ENCODE measurements at regions not wholly inside any gene's neighbourhood (a gene's known extent, or its start where the extent isn't known, plus 50 kb on each side); places are given as distances from the start of the nearest gene placed in this dataset.

- no peaks in the 10 kb centered on the region for H3K4me1 ChIP-seq (ENCODE audit: control insufficient read depth, low read length)
- H3K9me3 ChIP-seq (ENCODE audit: control insufficient read depth, insufficient read depth, low read length), result no peaks in the 10 kb centered on the region
- H4K20me1 ChIP-seq (ENCODE audit: control insufficient read depth, insufficient read depth, low read depth, low read length), result no peaks in the 10 kb centered on the region
- H3K79me2 ChIP-seq (ENCODE audit: control insufficient read depth, low read length), result no peaks in the 10 kb centered on the region
- H3K36me3 ChIP-seq (ENCODE audit: control insufficient read depth, low read length), result no peaks in the 10 kb centered on the region
- H3K9me2 ChIP-seq (replicated peaks; ENCODE audit: control insufficient read depth, low read length), result no peaks in the 10 kb centered on the region
- no peak overlapping the region for H3K27ac ChIP-seq (ENCODE audit: low read depth, low read length)
- TF ChIP-seq CTCF (IDR thresholded peaks at IDR 0.05; ENCODE audit: low read depth, low read length, poor library complexity, severe bottlenecking) (no peak), EZH2phosphoT487 (IDR thresholded peaks at IDR 0.05; ENCODE audit: borderline replicate concordance, low read length) (no peak)
- no peak overlapping the region for H3K4me3 ChIP-seq (ENCODE audit: low read length)
- no peaks in the 10 kb centered on the region for H3F3A ChIP-seq (ENCODE audit: control insufficient read depth, insufficient read depth)
- peaks cover 20% of the 10 kb centered on the region for H3K27me3 ChIP-seq (ENCODE audit: control insufficient read depth, low read length)
- no peak overlapping the region for H3K4me2 ChIP-seq (ENCODE audit: low read length)
These were observed 134.0 kb upstream of the IL12A start for GRCh38 chr3:159854500-159855124.

- Histone ChIP-seq H3K4me3 (ENCODE audit: low read length) (no peak overlapping the region), H3F3A (ENCODE audit: control insufficient read depth, insufficient read depth) (no peaks in the 10 kb centered on the region), H4K20me1 (ENCODE audit: control insufficient read depth, insufficient read depth, low read depth, low read length) (no peaks in the 10 kb centered on the region), H3K9me2 (replicated peaks; ENCODE audit: control insufficient read depth, low read length) (no peaks in the 10 kb centered on the region), H3K79me2 (ENCODE audit: control insufficient read depth, low read length) (no peaks in the 10 kb centered on the region), H3K36me3 (ENCODE audit: control insufficient read depth, low read length) (no peaks in the 10 kb centered on the region), H3K27ac (ENCODE audit: low read depth, low read length) (no peak overlapping the region), H3K27me3 (ENCODE audit: control insufficient read depth, low read length) (peaks cover 20% of the 10 kb centered on the region), H3K4me2 (ENCODE audit: low read length) (no peak overlapping the region), H3K9me3 (ENCODE audit: control insufficient read depth, insufficient read depth, low read length) (no peaks in the 10 kb centered on the region), H3K4me1 (ENCODE audit: control insufficient read depth, low read length) (no peaks in the 10 kb centered on the region)
- TF ChIP-seq CTCF (IDR thresholded peaks at IDR 0.05; ENCODE audit: low read depth, low read length, poor library complexity, severe bottlenecking), result no peak
- TF ChIP-seq EZH2phosphoT487 (IDR thresholded peaks at IDR 0.05; ENCODE audit: borderline replicate concordance, low read length), result no peak
These were observed 132.9 kb upstream of the IL12A start for GRCh38 chr3:159855599-159856346.

GRCh38 chr3:159856590-159857104 lies 132.0 kb upstream of the IL12A start:
- no peaks in the 10 kb centered on the region for H3K4me1 ChIP-seq (ENCODE audit: control insufficient read depth, low read length)
- no peaks in the 10 kb centered on the region for H3K9me2 ChIP-seq (replicated peaks; ENCODE audit: control insufficient read depth, low read length)
- TF ChIP-seq CTCF (IDR thresholded peaks at IDR 0.05; ENCODE audit: low read depth, low read length, poor library complexity, severe bottlenecking) (no peak), EZH2phosphoT487 (IDR thresholded peaks at IDR 0.05; ENCODE audit: borderline replicate concordance, low read length) (no peak)
- no peaks in the 10 kb centered on the region for H4K20me1 ChIP-seq (ENCODE audit: control insufficient read depth, insufficient read depth, low read depth, low read length)
- H3K79me2 ChIP-seq (ENCODE audit: control insufficient read depth, low read length), result no peaks in the 10 kb centered on the region
- no peaks in the 10 kb centered on the region for H3K36me3 ChIP-seq (ENCODE audit: control insufficient read depth, low read length)
- no peak overlapping the region for H3K4me3 ChIP-seq (ENCODE audit: low read length)
- H3K27me3 ChIP-seq (ENCODE audit: control insufficient read depth, low read length), result peaks cover 18% of the 10 kb centered on the region
- no peaks in the 10 kb centered on the region for H3K9me3 ChIP-seq (ENCODE audit: control insufficient read depth, insufficient read depth, low read length)
- no peak overlapping the region for H3K27ac ChIP-seq (ENCODE audit: low read depth, low read length)
- no peak overlapping the region for H3K4me2 ChIP-seq (ENCODE audit: low read length)
- H3F3A ChIP-seq (ENCODE audit: control insufficient read depth, insufficient read depth), result no peaks in the 10 kb centered on the region

Data from DOHH2 (cell line).